ENCODE measurements at regions not wholly inside any gene's neighbourhood (a gene's known extent, or its start where the extent isn't known, plus 50 kb on each side); places are given as distances from the start of the nearest gene placed in this dataset.

- TF ChIP-seq TAF1 (IDR thresholded peaks at IDR 0.05; ENCODE audit: borderline replicate concordance, insufficient read depth, low read length) = no peak
- TF ChIP-seq REST (IDR thresholded peaks at IDR 0.05; ENCODE audit: insufficient read depth in 1 of 2, low read depth in 2 of 2, low read length in 2 of 2) = no peak
- no peak for TF ChIP-seq SIN3A (IDR thresholded peaks at IDR 0.05; ENCODE audit: borderline replicate concordance, insufficient read depth, low read length)
- TF ChIP-seq FOXP2 (optimal IDR thresholded peaks at IDR 0.05; ENCODE audit: borderline replicate concordance, extremely low read depth, extremely low read length, insufficient read depth) = no peak
- TF ChIP-seq POLR2AphosphoS5 (IDR thresholded peaks at IDR 0.05; ENCODE audit: low read depth, low read length) = no peak
Observed at GRCh38 chr2:6072768-6073167, 380.6 kb downstream of the SOX11 start.

DNA sequence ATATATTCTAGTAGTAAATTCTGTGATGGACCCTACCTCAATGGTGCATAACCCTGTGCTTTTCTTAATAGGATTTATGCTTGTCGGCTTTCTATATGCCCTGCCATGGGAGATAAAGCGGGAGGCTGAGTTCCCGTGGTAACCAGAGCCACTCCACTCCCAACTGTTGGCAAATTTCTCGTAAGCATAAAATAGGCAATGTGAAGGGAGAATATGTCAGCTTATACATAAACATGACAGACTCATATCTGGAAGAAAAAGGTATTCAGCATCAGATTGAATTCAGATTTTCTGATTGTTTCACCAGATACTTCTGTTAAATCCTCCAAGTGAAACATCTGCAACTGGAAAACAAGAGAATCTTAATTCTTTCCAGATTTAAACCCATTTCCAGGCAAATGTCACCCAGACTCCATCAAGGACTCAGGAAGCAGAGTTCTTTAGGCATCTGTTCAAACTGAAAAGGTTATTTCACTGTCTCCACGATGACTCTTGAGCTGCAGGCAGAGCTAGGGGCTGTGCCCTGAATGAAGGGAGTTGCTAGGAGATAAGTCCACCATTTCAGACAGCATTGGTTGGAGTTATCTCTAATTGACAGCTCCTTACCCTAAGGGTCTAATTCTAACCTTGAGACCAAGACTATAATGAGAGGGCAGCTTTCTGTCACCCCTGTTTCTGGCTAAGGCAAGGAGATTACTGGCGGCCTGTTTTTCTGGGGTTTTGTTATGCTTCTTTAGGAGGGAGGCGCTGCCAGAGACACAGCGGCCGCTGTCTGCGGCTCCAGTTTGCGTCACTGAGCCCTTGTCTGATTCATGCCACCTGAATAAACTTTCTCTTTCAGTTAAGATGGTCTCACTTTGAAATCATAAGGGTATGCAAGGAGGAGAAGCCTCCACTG is 381.3 kb downstream of the SOX11 start:
- TF ChIP-seq SIN3A (IDR thresholded peaks at IDR 0.05; ENCODE audit: borderline replicate concordance, insufficient read depth, low read length) (no peak), POLR2AphosphoS5 (IDR thresholded peaks at IDR 0.05; ENCODE audit: low read depth, low read length) (no peak)

DNA sequence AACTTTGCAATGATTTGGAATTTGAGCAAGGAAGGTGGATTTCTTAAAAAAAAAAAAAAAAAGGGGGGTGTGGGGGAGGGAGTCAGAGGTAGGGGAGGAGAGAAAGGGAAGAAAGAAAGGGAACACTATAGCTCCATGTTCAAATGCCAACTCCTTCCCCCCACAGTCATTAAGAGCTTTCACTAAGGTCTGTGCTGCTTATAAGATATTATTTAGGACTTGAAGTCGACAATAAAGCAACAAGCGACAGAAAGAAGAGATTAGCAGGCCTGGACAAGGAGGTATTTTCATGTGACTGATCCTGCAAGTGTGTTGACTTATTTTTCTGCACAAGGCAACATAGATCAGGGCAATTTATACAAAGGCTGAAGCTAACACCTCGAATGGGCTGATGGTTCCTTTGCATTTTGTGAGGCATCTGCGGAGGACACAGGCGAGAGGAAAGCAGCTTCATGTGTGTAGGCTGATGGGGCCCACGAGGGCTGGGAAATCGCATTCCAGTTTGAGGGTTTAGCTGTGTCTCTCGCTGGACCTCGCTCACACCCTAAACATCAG is 382.0 kb downstream of the SOX11 start:
- TF ChIP-seq POLR2AphosphoS5 (IDR thresholded peaks at IDR 0.05; ENCODE audit: low read depth, low read length) = no peak
- TF ChIP-seq TAF1 (IDR thresholded peaks at IDR 0.05; ENCODE audit: borderline replicate concordance, insufficient read depth, low read length) = no peak
- no peak for TF ChIP-seq FOXP2 (optimal IDR thresholded peaks at IDR 0.05; ENCODE audit: borderline replicate concordance, extremely low read depth, extremely low read length, insufficient read depth)
- no peak for TF ChIP-seq REST (IDR thresholded peaks at IDR 0.05; ENCODE audit: insufficient read depth in 1 of 2, low read depth in 2 of 2, low read length in 2 of 2)
- TF ChIP-seq SIN3A (IDR thresholded peaks at IDR 0.05; ENCODE audit: borderline replicate concordance, insufficient read depth, low read length) = no peak

DNA sequence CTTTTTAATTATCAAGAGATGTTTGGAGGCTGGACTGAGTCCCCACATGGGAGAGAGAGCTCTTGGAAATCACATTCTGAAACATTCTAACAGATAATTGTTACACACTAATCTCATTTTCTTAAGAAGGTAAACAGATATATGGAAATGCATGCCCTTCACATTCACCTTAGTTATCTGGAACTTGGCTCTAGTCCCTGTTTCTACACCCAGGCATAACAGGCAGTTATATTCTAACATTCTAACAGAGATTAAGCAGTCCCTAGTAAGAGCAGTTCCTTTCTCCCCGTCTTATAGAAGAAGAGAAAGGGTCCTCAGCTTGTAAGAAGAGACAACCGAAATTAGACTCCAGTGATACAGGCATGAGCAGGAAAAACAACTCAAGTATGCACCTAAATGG is 385.4 kb downstream of the SOX11 start:
- TF ChIP-seq POLR2AphosphoS5 (IDR thresholded peaks at IDR 0.05; ENCODE audit: low read depth, low read length) = no peak
- no peak for TF ChIP-seq FOXP2 (optimal IDR thresholded peaks at IDR 0.05; ENCODE audit: borderline replicate concordance, extremely low read depth, extremely low read length, insufficient read depth)
- no peak for TF ChIP-seq SIN3A (IDR thresholded peaks at IDR 0.05; ENCODE audit: borderline replicate concordance, insufficient read depth, low read length)
- TF ChIP-seq TAF1 (IDR thresholded peaks at IDR 0.05; ENCODE audit: borderline replicate concordance, insufficient read depth, low read length) = no peak
- TF ChIP-seq REST (IDR thresholded peaks at IDR 0.05; ENCODE audit: insufficient read depth in 1 of 2, low read depth in 2 of 2, low read length in 2 of 2) = no peak

DNA sequence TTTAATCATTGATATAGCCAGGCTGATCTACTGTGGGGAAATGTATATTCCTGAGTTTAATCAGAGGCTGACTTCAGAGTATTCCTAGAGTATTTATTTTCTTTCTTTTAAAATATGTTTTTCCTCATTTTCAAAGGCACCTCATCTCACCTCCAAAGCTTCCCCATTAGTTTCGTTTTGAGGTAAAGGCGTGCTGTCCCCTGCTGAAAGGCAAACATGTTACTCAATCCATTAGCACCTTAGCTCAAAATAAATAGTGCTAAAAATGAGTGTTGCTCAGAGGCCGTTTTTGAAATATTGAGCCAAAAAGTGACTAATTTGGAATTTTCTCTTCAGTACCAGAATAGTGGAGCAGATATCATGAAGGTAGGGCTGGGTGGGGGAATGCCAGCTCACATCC is 386.2 kb downstream of the SOX11 start:
- TF ChIP-seq FOXP2 (optimal IDR thresholded peaks at IDR 0.05; ENCODE audit: borderline replicate concordance, extremely low read depth, extremely low read length, insufficient read depth) = no peak
- TF ChIP-seq POLR2AphosphoS5 (IDR thresholded peaks at IDR 0.05; ENCODE audit: low read depth, low read length) = no peak
- TF ChIP-seq REST (IDR thresholded peaks at IDR 0.05; ENCODE audit: insufficient read depth in 1 of 2, low read depth in 2 of 2, low read length in 2 of 2) = no peak
- no peak for TF ChIP-seq TAF1 (IDR thresholded peaks at IDR 0.05; ENCODE audit: borderline replicate concordance, insufficient read depth, low read length)
- TF ChIP-seq SIN3A (IDR thresholded peaks at IDR 0.05; ENCODE audit: borderline replicate concordance, insufficient read depth, low read length) = no peak

Data from PFSK-1 (cell line).